Mucosa of rectum (tissue), 2 donors: ENCODE measurements at regions not wholly inside any gene's neighbourhood (a gene's known extent, or its start where the extent isn't known, plus 50 kb on each side); places are given as distances from the start of the nearest gene placed in this dataset.
A peak's percentile ranks its signal among the peaks of the same experiment; 100 is the strongest.

Source experiments
- H3K27ac ChIP-seq, 2 donors: one replicate each; pipeline ENCODE4 v1.7.0; 2013; ENCODE audit warnings: inconsistent platforms in 2 of 2, low read depth in 2 of 2, low read length in 2 of 2
- H3K27me3 ChIP-seq, 2 donors: one replicate each; pipeline ENCODE4 v1.7.0; 2013; ENCODE audit warnings: low read length in 2 of 2; ENCODE audit not compliant: control insufficient read depth in 2 of 2, insufficient read depth in 2 of 2
- H3K36me3 ChIP-seq, 2 donors: one replicate each; pipeline ENCODE4 v1.7.0; 2013; ENCODE audit warnings: low read length in 2 of 2; ENCODE audit not compliant: control insufficient read depth in 2 of 2, insufficient read depth in 2 of 2
- H3K4me1 ChIP-seq, 2 donors: one replicate each; pipeline ENCODE4 v1.7.0; 2013; ENCODE audit warnings: low read length in 2 of 2, mild to moderate bottlenecking in 1 of 2; ENCODE audit not compliant: control insufficient read depth in 2 of 2, insufficient read depth in 2 of 2
- H3K4me3 ChIP-seq, 2 donors: one replicate each; pipeline ENCODE4 v1.7.0; 2013; ENCODE audit warnings: low read length in 2 of 2
- H3K9ac ChIP-seq, 2 donors: one replicate each; pipeline ENCODE4 v1.7.0; 2013; ENCODE audit warnings: low read length in 2 of 2, low read depth in 1 of 2, mild to moderate bottlenecking in 1 of 2
- H3K9me3 ChIP-seq, 2 donors: one replicate each; pipeline ENCODE4 v1.7.0; 2013; ENCODE audit warnings: low read length in 2 of 2; ENCODE audit not compliant: control insufficient read depth in 2 of 2
- donor health status: healthy.
- donor health status: Normal muscosa, but diverticular disease.

DNA sequence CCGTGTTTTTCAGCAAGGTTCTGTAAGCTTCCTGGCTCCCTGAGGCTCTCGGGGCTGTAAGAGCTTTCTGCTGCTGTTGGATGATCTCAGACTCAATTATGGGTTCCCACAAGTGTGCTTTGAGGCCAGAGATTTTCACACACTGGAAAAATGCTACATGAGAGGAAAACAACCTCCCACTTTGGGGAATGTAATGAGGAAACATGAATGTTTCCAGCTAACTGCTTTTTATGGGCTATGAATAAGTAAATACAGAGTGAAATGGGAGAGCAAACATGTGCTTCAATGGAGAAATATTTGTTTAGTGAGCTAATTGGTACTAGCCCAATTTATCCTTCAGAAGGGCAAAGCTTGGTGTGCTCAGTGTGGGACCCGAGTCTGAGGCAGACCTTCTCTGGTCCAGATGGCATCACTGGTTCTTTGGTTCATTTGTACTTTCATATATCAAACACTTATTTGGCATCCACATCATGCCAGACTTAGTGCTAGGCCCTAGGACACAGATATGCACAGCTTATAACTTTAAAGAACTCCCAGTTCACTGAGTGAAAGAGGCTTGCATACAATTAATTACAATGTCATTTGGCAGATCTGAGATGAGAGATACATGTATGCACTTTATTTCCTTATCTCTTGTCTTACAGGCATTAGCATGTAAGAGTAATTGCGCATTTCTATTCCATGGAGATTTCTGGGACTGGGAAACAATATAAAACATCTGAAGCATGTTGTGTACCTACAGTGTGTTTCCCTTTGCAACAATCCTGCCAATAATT is 248.8 kb downstream of the RDH14 start:
- Histone ChIP-seq H3K27me3 (no peaks in the 10 kb centered on the region), H3K4me1 (no peaks in the 10 kb centered on the region), H3K36me3 (no peaks in the 10 kb centered on the region), H3K27ac (peak overlapping the region in 1 of 2 donors; percentile 46), H3K4me3 (no peak overlapping the region), H3K9me3 (no peaks in the 10 kb centered on the region), H3K9ac (no peak overlapping the region)

DNA sequence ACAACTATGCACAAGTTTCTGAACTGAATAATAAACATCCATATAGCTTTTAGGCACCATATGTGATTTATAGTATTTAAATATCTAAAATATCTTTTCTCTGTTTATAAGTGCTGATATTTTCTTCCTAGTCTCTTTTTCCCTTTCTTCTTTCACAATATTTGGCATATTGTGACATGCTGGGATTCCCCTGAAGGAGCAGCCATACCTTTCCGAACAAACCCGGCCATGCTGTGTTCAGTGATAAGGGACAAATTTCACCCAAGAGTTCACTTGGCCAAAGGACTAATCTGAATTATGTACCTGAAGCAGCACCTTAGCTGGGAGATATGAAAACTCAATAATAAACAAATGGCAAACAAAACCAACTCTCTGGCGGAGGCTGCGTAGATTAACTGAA is 250.8 kb downstream of the RDH14 start:
- H3K27me3 ChIP-seq, result no peaks in the 10 kb centered on the region
- H3K9me3 ChIP-seq, result no peaks in the 10 kb centered on the region
- H3K9ac ChIP-seq, result no peak overlapping the region
- H3K4me1 ChIP-seq, result no peaks in the 10 kb centered on the region
- H3K36me3 ChIP-seq, result no peaks in the 10 kb centered on the region
- no peak overlapping the region for H3K4me3 ChIP-seq
- no peak overlapping the region for H3K27ac ChIP-seq

DNA sequence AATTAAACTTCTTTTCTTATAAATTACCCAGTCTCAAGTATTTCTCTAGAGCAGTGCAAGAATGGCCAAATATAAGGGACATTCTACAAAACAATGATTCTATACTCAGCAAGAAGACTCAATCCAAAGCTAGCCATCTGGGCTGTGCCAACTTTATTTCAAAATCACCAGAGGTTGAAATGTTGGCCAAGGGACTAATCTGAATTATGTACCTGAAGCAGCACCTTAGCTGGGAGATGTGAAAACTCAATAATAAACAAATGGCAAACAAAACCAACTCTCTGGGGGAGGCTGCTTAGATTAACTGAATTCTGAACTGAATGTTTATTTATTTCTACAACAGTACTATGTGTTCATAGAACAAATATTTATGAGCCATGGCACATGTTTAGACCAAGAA is 251.3 kb downstream of the RDH14 start:
- Histone ChIP-seq H3K4me1 (no peaks in the 10 kb centered on the region), H3K9me3 (no peaks in the 10 kb centered on the region), H3K27me3 (no peaks in the 10 kb centered on the region), H3K27ac (no peak overlapping the region), H3K9ac (no peak overlapping the region), H3K4me3 (no peak overlapping the region), H3K36me3 (no peaks in the 10 kb centered on the region)

DNA sequence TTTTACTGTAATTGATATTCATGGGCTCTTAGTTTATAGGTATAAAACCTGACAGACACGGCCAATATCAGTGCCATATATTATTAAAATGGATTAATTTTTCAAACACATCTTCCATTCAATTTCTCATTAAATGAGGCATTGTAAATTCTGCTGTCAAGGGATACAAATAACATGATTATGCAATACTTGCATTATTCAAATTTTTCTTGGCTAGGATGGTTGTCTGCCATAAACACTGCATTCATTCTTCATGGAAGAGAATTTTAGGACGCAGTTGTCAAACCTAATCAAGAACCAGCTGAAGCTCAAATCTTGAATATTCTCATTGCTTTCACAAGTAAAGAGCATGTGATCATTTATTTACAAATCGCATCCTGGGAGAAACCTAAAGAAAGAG is 255.6 kb downstream of the RDH14 start:
- no peaks in the 10 kb centered on the region for H3K9me3 ChIP-seq
- no peak overlapping the region for H3K27ac ChIP-seq
- no peaks in the 10 kb centered on the region for H3K27me3 ChIP-seq
- H3K36me3 ChIP-seq, result no peaks in the 10 kb centered on the region
- no peak overlapping the region for H3K4me3 ChIP-seq
- H3K4me1 ChIP-seq, result no peaks in the 10 kb centered on the region
- no peak overlapping the region for H3K9ac ChIP-seq

DNA sequence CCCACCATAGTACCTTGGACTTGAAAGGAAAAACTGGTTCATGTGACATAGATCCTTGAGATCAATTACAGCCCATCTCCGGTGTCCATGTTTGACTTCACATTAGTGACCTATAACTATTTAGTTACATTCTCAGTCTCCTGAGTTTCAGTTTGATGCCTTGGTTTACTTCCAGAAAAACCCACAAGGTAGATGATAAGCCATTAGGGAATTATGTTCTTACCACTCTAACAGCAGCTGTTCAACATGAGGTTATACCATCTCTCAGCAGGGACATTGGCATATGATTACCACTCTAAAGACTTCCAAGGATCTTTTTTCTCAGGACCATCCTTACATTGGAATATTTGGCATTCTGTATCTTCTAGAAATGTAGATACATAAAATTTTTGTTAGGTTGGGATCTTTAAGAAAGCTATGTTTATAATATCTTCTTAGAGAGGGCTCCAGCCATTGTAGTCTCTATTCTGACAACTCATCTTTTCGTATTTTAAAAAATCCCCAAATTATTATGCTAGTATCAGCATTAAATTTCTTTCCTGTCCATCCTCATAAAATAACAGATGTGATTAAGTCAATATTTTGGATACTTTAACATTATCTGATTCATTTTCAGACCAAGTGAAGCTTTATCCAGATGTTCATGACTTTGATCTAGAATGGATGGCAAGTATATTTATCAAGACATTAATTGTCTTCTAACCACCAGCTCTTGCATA is 258.9 kb downstream of the RDH14 start:
- no peaks in the 10 kb centered on the region for H3K4me1 ChIP-seq

DNA sequence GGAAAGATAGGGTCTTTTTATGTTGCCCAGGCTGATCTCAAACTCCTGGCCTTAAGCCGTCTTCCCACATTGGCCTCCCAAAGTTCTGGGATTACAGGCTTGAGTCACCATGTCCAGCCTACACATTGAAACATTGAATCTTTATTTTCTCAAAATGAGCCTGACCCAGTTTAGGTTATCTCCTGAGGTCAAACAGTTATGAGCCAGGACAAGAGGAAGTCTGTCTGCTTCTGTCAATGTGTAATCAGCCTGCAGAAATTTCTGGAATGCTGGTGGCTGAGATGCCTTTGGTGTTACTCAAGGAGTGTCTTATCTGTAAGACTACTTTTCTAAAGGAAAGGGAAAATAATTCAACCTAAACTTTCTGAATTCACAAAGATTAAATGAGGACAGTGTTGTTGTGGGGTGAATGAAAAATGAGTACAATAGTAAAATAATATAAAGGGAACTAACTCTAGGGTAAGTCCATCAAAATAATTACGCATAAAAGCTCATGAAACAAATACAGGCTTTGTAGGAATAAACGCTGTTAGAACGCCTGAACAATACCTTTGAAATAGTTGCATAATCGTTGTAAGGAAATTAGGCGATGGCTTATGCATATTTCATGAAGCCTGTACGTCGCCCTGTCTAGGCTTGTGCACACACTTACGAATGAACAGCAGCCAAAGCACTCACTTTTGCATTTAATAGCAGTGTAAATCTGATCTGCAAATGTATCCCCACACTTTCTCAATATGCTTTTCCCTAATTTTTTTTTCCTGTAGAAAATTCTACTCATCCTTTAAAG is 260.8 kb downstream of the RDH14 start:
- no peak overlapping the region for H3K27ac ChIP-seq

More for the DNA sequence above, 258.9 kb downstream of the RDH14 start:
- no peak overlapping the region for H3K4me3 ChIP-seq
- H3K27me3 ChIP-seq, result no peaks in the 10 kb centered on the region
- no peaks in the 10 kb centered on the region for H3K9me3 ChIP-seq
- H3K9ac ChIP-seq, result no peak overlapping the region
- H3K36me3 ChIP-seq, result no peaks in the 10 kb centered on the region
- H3K27ac ChIP-seq, result no peak overlapping the region

DNA sequence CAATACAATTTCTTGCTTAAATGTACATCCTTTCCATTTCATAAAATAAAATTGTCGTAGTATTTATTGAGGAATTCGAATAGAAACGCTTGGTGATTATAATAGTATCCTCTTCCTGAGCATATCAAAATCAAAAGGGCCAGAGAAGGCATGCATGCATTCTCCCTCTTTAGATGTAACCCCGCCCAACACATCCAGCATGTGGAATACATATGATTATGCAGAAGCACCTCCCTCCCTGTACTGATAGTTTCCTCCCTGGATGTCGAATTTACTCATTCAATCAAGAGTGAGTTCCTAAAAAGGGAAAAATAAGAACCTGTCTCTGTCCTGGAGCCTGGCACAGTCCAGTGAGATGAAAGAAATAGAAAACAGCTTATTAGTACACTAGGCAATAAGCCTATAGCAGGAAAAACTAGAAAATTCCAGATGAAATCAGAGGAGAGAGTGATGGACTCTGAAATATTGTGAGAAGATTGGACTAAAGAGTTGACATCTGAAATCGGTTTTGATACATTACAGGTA is 262.9 kb downstream of the RDH14 start:
- no peaks in the 10 kb centered on the region for H3K9me3 ChIP-seq
- no peaks in the 10 kb centered on the region for H3K36me3 ChIP-seq
- no peak overlapping the region for H3K9ac ChIP-seq
- no peak overlapping the region for H3K4me3 ChIP-seq
- no peaks in the 10 kb centered on the region for H3K4me1 ChIP-seq
- H3K27me3 ChIP-seq, result no peaks in the 10 kb centered on the region
- no peak overlapping the region for H3K27ac ChIP-seq

More for the DNA sequence above, 260.8 kb downstream of the RDH14 start:
- Histone ChIP-seq H3K27me3 (no peaks in the 10 kb centered on the region), H3K4me1 (no peaks in the 10 kb centered on the region), H3K4me3 (no peak overlapping the region), H3K9me3 (no peaks in the 10 kb centered on the region), H3K36me3 (no peaks in the 10 kb centered on the region), H3K9ac (no peak overlapping the region)

DNA sequence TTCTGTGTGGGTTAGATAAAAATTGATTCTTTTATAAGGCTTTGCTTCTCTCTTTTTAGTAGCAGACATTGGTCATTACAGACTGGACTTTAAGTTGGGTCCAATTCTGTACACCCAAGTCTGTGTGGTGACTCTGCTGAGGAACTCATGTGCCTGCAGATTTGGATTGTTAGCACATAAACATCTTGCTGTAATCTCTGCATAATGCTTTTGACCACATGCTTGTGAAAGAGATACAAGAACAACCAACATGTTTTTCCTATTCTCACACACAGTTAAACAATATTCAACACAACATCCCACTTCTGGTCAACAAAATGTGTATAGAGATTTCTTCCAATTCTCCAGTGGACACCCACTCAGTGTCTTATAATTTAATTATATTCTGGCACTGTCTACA is 270.1 kb downstream of the RDH14 start:
- H3K36me3 ChIP-seq, result no peaks in the 10 kb centered on the region
- H3K4me3 ChIP-seq, result no peak overlapping the region
- no peaks in the 10 kb centered on the region for H3K27me3 ChIP-seq
- no peak overlapping the region for H3K27ac ChIP-seq
- no peaks in the 10 kb centered on the region for H3K9me3 ChIP-seq
- no peaks in the 10 kb centered on the region for H3K4me1 ChIP-seq
- no peak overlapping the region for H3K9ac ChIP-seq

DNA sequence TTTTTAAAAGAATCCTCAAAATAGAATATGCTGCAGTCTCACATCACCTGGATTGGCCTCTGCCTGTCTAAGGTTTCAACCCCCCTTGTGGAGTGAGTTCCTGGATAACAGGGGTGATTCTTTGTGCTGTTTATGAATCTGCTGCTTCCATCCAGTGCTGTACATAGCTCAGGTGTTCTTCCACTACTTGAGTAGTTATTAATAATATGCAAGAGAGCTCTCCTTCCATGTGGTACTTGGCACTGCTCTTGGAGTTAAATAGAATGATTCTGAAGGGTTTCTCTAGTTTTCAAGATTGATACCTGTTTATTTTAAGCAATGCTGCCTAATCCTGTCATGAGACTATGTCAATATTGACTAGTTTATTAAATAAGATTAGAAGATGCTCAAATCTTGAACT is 273.6 kb downstream of the RDH14 start:
- no peak overlapping the region for H3K9ac ChIP-seq
- no peaks in the 10 kb centered on the region for H3K36me3 ChIP-seq
- no peak overlapping the region for H3K4me3 ChIP-seq
- H3K9me3 ChIP-seq, result no peaks in the 10 kb centered on the region
- H3K27ac ChIP-seq, result no peak overlapping the region
- H3K4me1 ChIP-seq, result no peaks in the 10 kb centered on the region
- no peaks in the 10 kb centered on the region for H3K27me3 ChIP-seq

DNA sequence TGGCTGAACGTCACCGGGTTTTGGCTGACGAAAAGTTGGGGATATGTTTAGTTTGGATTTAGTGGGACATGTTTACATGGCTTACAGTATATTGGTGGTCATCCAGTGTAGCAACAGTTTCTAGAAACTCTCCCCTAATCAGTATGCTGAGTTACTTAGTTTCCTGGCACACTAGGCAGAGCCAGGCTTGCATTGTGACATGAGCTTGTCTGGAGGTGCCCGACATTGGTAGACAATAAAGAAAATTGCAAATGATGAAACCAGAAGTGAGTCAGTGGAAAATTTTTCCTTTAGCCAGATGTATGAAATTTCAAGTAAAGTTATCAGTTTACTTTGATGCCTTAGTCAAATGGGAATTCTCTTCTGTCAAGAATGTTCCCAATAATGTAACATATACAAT is 276.1 kb downstream of the RDH14 start:
- Histone ChIP-seq H3K9ac (no peak overlapping the region), H3K27me3 (no peaks in the 10 kb centered on the region), H3K27ac (no peak overlapping the region), H3K36me3 (no peaks in the 10 kb centered on the region), H3K4me1 (no peaks in the 10 kb centered on the region), H3K9me3 (no peaks in the 10 kb centered on the region), H3K4me3 (no peak overlapping the region)
